Uterus (tissue), 3 donors: ENCODE measurements at regions not wholly inside any gene's neighbourhood (a gene's known extent, or its start where the extent isn't known, plus 50 kb on each side); places are given as distances from the start of the nearest gene placed in this dataset.

Source experiments
- DNase-seq, 2 donors: peaks; one replicate each; pipeline ENCODE4 v3.0.0-alpha.2; 2019 to 2020
- H3K27ac ChIP-seq, 2 donors: fragments of 200-600 bp; sonication (generic); 1 replicate in 1 of 2; 2 replicates in 1 of 2; pipeline ENCODE4 v1.5.1; 2016 to 2018
- H3K27me3 ChIP-seq, 2 donors: fragments of 200-600 bp; sonication (generic); one replicate each; pipeline ENCODE4 v1.5.1; 2018 to 2019; ENCODE audit warnings: control low read depth in 1 of 2
- H3K36me3 ChIP-seq, 2 donors: fragments of 200-600 bp; sonication (generic); one replicate each; pipeline ENCODE4 v1.5.1; 2019; ENCODE audit warnings: control low read depth in 1 of 2
- H3K4me1 ChIP-seq, 2 donors: fragments of 200-600 bp; sonication (generic); one replicate each; pipeline ENCODE4 v1.5.1; 2018 to 2019; ENCODE audit warnings: control low read depth in 1 of 2
- H3K4me3 ChIP-seq, 2 donors: fragments of 200-600 bp; sonication (generic); 1 replicate in 1 of 2; 2 replicates in 1 of 2; pipeline ENCODE4 v1.5.1; 2018 to 2019; ENCODE audit warnings: mild to moderate bottlenecking in 1 of 2
- H3K9me3 ChIP-seq, 2 donors: fragments of 200-600 bp; sonication (generic); one replicate each; pipeline ENCODE4 v1.5.1; 2019; ENCODE audit warnings: control low read depth in 1 of 2
- CTCF ChIP-seq, 4 experiments: fragments of 200-600 bp in 2 of 4; fragments of 450-650 bp in 2 of 4; sonication (generic) in 2 of 4; IDR thresholded peaks; one replicate each; pipeline ENCODE4 v1.5.1; 2016 to 2019; ENCODE audit warnings: antibody characterized with exemption in 4 of 4, mild to moderate bottlenecking in 2 of 4, moderate library complexity in 1 of 4
- POLR2A ChIP-seq, 2 donors: fragments of 450-650 bp; IDR thresholded peaks; one replicate each; pipeline ENCODE4 v1.6.1; 2016; ENCODE audit warnings: antibody characterized with exemption in 2 of 2, mild to moderate bottlenecking in 1 of 2, moderate library complexity in 1 of 2
- intact Hi-C: fragments of 100-400 bp; cut with DNase I; formaldehyde crosslinking; loops from one replicate; pipeline ENCODE4 v1.15.1; 2023; ENCODE audit warnings: low total_unique reads
- donor health status: DM: yes; HTN: yes; CAD: no.

DNA sequence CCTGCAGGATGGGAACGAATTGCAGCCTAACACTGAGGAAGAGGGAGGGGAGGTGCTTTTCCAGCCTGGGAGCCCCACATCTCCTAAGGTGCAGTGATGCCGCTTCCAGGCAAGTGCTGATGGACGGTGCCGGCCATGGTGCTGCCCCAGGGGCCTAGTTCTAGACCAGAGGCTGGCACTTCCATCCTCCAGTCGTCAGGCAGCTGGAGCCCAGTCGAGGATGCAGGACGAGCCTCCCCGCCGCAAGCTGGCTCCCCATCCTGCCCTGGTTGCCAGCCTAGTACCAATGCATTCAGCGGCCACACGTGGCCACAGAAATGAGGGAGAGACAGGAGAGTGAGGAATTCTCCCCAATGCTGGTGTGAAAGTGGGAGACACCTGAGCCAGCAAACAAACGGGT is 413.5 kb downstream of the ZNF516 start:
- intact Hi-C loops = no loop called here
- Histone ChIP-seq H3K9me3 (no peaks in the 10 kb centered on the region), H3K27ac (no peak overlapping the region), H3K4me1 (no peaks in the 10 kb centered on the region), H3K4me3 (no peak overlapping the region), H3K27me3 (no peaks in the 10 kb centered on the region), H3K36me3 (no peaks in the 10 kb centered on the region)
- TF ChIP-seq CTCF (IDR thresholded peaks at IDR 0.05) (no peak), POLR2A (IDR thresholded peaks at IDR 0.05) (no peak)
- no peak for DNase-seq

DNA sequence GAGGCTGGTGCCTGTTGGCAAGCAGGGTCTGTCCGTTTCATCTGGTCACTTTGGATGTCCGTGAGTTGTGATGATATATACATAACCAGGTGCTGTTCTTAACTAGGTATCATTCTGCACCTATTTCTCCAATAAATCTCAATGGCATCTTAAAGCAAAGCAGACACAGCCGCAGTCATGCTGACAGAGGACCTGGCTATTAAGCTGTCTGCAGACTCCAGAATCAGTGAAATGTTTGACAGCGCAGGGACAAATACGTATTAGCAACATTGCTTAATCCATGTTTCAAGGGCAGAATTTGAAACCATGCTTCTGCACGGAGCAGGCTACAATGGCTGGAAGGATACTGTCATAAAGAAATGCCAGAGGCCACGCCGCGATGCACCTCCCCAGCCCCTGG is 414.6 kb downstream of the ZNF516 start:
- TF ChIP-seq CTCF (IDR thresholded peaks at IDR 0.05) = no peak
- no peak for TF ChIP-seq POLR2A (IDR thresholded peaks at IDR 0.05)
- Histone ChIP-seq H3K27ac (no peak overlapping the region), H3K36me3 (no peaks in the 10 kb centered on the region), H3K4me1 (no peaks in the 10 kb centered on the region), H3K4me3 (no peak overlapping the region), H3K9me3 (no peaks in the 10 kb centered on the region), H3K27me3 (no peaks in the 10 kb centered on the region)
- DNase-seq = no peak
- intact Hi-C loops = no loop called here

GRCh38 chr18:76075777-76076176 is 419.3 kb downstream of the ZNF516 start:
- Histone ChIP-seq H3K36me3 (no peaks in the 10 kb centered on the region), H3K27me3 (no peaks in the 10 kb centered on the region), H3K4me1 (no peaks in the 10 kb centered on the region), H3K4me3 (no peak overlapping the region), H3K27ac (no peak overlapping the region), H3K9me3 (no peaks in the 10 kb centered on the region)
- no peak for DNase-seq
- intact Hi-C loops = no loop called here
- TF ChIP-seq CTCF (IDR thresholded peaks at IDR 0.05) = no peak
- no peak for TF ChIP-seq POLR2A (IDR thresholded peaks at IDR 0.05)

- intact Hi-C loops = no loop called here
- no peak for DNase-seq
- no peak overlapping the region for H3K27ac ChIP-seq
- TF ChIP-seq POLR2A (IDR thresholded peaks at IDR 0.05) (no peak), CTCF (IDR thresholded peaks at IDR 0.05) (no peak)
- H3K4me1 ChIP-seq = no peaks in the 10 kb centered on the region
- no peaks in the 10 kb centered on the region for H3K27me3 ChIP-seq
- H3K36me3 ChIP-seq = no peaks in the 10 kb centered on the region
- H3K4me3 ChIP-seq = no peak overlapping the region
- H3K9me3 ChIP-seq = no peaks in the 10 kb centered on the region
These were observed 430.0 kb downstream of the ZNF516 start for GRCh38 chr18:76064998-76065397.

DNA sequence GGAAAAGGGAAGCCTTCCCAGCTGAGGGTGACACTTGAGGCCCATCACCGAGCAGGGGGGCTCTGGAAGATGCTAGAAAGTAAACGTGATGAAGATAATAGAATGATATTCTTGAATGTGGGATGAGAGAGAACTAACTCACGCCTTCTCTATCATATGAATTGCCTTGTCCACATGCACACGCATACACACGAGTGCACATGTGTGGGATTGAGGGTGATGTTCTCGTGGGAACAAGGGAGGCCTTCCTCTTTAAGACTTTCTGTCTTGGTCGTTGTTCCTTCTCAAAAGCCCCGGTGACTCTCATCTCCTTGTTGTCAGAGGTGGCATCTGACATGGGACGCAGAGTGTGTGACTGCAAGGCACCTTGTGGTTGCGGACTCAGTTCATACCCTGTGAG is 436.9 kb downstream of the ZNF516 start:
- Histone ChIP-seq H3K27ac (no peak overlapping the region), H3K4me1 (no peaks in the 10 kb centered on the region), H3K9me3 (no peaks in the 10 kb centered on the region), H3K27me3 (no peaks in the 10 kb centered on the region), H3K4me3 (no peak overlapping the region), H3K36me3 (no peaks in the 10 kb centered on the region)
- no peak for DNase-seq
- no peak for TF ChIP-seq POLR2A (IDR thresholded peaks at IDR 0.05)
- intact Hi-C loops = no loop called here

GRCh38 chr18:76057386-76057785 is 437.7 kb downstream of the ZNF516 start:
- DNase-seq = no peak

More at GRCh38 chr18:76057386-76057785, 437.7 kb downstream of the ZNF516 start:
- Histone ChIP-seq H3K27ac (no peak overlapping the region), H3K9me3 (no peaks in the 10 kb centered on the region), H3K27me3 (no peaks in the 10 kb centered on the region), H3K4me3 (no peak overlapping the region), H3K4me1 (no peaks in the 10 kb centered on the region), H3K36me3 (no peaks in the 10 kb centered on the region)
- intact Hi-C loops = no loop called here
- no peak for TF ChIP-seq POLR2A (IDR thresholded peaks at IDR 0.05)
- TF ChIP-seq CTCF (IDR thresholded peaks at IDR 0.05) = no peak
